ENCODE measurements at regions not wholly inside any gene's neighbourhood (a gene's known extent, or its start where the extent isn't known, plus 50 kb on each side); places are given as distances from the start of the nearest gene placed in this dataset.
"Not testable (repeated sequence)": the region's sequence is repeated elsewhere in the genome, so short reads cannot be mapped to it uniquely, and the experiment has no call there.

GRCh38 chr16:85222155-85222863 is 110.0 kb upstream of the CIBAR2 start:
- DNase-seq: no peak

GRCh38 chr16:85225257-85225656 is 113.0 kb upstream of the CIBAR2 start:
- DNase-seq: no peak

DNA sequence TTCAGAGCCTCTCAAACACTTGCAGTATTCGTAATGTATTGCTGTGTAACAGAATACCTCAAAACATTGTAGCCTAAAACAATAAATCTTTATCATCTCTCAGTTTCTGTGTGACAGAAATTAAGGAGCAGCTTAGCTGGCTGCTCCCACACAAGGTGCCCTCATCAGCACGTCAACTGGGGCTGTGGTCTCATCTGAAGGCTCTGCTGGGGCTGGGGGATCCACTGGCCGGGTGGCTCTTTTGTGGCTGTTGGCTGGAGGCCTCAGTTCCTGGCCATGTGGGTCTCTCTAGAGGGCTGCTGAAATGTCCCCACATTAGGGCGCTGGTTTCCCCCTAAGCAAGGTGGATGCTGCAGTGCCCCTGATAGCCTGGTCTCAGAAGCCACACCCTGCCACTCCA is 113.4 kb upstream of the CIBAR2 start:
- DNase-seq: no peak

DNA sequence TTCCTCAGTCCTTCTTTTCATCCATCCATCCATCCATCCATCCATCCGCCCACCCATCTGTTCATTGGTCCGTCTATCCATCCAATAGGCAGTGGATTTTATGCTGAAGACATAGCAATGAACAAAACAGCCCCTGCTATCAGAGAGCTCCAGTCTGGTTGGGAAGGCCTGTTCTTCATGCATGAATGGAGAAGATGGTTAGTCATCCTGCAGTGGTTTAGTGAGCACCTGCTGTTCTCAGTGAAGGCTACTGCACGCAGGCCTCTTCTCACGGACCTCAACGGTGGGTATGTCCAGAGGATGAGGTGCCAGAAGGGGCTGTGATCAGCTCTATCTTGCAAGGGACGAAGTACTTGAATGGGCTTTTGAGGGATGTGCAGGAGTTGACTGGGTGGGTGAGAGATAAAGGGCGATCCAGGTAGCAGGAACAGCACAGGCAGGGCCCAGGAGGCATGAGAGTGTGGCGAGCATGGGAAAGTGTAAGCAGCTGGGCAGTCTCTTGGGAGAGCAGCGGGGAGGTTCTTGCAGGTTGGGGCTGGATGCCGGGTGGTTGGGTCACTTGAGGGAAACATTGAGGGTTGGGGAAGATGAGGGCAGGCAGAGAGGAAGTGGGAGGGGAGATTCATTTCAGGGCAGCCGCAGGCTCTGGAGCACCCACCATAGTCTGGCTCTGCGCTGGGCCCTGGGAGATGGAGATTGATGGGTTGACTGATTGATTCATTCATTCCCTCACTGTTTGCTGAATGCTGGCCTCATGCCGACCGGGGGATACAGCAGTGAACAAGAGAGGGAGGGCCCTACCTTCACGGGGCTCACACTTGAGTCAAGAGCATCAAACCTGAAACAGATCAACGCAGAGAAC is 115.0 kb upstream of the CIBAR2 start:
- DNase-seq: no peak

DNA sequence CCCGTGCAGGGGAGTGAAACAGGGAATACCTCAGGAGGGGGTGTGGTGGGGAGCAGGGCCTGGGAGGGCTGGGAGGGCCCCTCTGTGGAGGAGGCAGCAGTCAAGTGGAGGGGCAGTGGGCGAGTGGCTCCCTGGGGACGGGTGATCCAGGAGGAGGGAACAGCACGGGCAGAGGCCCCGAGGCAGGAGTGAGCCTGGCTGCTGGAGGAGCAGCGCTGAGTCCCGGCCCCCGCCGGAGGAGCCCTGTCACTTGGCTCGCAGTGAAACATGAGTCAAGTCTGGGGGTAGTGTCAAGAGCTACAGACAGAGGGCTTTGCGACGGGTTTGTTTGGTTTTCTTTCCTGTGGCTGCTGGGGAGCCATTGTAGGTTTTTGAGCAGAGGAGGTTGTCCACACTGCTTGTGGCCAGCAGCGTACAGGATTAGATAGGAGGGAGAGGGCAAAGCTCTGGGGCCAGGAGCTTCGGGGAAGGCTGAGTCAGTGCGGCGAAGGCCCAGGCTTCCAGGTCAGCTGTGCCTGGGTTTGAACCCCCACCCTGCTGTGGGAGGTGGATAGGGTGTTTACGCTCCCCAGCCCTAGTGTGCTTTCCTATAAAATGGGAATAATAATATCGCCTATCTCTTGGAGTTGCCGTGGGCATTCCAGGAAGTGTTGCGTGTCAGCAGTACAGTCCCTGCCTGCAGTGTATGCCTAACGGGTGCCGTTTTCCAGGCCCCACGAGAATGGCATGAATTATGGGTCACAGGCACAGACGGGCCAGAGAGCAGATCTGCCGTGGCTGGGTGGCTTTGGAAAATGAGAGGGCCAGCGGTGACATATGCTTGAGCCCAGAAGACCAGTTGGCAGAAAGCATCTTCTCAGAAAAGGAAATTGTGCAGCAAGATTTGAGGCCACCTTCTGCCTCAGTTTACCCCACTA is 115.9 kb upstream of the CIBAR2 start:
- DNase-seq: no peak

DNA sequence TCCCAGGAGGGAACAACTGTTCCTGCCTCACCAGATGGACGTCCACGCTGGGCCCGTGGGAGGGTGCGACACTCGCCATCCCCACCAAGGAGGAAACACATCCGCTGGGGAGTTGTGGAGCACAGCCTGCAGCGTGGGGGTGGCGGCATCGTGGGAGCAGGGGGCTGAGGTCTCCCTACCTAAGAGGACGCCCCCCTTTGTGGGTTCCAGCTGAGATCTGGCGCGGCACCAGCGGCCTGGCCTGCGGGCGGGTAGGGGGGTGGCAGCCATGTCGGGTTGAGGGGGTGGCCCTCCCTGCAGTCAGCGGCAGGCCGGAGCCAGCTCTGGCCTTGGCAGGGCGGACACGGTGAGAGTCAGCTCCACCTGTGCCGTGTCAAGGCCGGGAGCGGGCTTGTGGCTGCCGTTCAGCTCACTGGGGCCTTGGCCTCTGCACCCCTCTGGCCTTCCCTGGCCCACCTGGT is 116.7 kb upstream of the CIBAR2 start:
- no peak for DNase-seq

DNA sequence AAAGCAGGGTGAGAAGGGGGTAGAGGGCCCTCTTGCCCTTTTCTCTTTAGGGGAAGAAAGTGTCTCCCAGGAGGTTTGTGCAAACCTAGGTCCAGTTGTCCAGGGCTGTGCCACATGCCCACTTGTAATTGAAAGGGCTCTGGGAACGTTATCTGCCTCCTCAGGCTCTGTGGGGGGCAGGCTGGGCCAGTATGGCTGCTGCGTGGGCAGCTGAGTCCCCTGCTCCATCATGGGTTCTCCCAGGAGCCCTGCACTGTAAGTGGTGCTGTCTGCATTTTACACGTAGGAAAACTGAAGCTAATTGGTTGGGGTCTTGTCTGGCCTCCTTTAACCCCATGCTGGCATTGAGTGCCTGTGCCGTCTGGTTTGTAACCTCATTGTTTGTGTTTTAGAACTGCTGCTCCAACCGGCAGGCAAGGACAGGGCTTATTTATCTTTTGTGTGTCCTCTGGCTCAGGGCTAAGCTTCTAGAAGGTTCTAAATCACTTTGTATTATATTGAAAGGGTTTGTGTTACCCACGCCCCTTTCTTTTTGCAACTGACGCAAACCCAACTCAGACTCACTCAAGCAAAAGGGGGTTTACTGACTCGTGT is 117.7 kb upstream of the CIBAR2 start:
- DNase-seq: no peak

GRCh38 chr16:85230764-85231383 is 118.6 kb upstream of the CIBAR2 start:
- DNase-seq: not testable (repeated sequence)

GRCh38 chr16:85231959-85232358 is 119.7 kb upstream of the CIBAR2 start:
- no peak for DNase-seq

GRCh38 chr16:85232369-85233142 is 120.3 kb upstream of the CIBAR2 start:
- DNase-seq: no peak

DNA sequence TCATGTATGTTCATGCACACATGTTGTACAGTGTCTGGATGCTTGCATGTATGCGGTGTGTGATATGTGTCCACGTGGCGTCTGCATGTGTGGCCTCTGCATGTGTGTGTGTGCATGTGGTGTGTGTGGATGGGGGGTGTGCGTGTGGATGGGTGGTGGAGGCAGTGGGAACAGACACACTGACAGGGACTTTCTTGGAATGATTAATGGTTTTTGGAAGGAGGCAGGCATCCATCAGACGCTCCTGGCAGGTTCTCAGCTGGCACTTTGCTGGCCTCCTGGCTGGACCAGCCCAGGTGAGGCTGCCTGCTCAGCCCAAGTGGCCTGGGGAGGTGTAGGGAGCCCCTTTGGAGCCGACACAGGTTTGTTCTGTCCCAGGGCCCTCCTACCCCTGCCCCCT is 121.2 kb upstream of the CIBAR2 start:
- no peak for DNase-seq

DNA sequence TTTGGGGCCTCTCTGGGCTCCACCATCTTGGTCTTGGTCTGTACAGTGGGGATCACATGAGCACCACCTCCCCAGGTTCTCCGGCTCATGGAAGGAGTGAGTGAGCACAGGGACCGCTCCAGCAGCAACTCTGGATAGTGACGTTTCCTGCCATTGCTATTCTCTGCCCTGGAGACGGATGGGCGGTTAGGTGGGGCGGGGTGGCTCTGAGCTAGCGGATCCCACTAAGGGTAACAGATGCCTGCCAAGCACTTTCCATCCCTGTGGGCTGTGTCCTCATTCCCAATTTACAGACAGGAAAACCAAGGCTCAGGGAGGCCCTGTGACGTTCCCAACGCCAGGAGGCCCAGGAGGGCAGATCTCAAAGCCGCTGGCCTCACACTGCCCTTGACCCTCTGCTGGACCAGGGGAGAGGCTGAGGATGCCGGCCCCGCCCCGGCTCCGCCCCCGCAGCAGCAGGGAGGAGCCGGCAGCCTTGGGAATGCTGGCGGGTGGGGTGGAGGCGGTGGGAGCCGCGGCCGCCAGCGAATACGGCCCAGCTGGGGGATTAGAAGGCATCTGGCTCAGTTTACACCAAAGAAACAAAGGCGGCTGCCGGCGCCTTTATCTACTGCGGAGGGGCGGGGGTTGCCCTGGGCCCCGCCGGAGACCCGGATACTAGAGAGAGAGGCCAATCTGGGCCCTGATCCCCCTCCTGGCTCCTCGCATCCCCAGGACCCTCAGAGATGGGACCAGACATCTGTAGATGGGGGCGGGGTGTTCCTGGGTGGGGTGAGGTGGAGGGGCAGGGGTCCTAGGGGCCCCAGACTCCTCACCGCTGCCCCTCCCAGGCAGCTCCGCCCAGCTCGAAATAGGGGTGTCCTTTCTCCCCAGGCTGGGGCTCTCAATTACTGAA is 122.3 kb upstream of the CIBAR2 start:
- no peak for DNase-seq

- DNase-seq: no peak
Measured at GRCh38 chr16:85235991-85236817, 123.9 kb upstream of the CIBAR2 start.

GRCh38 chr16:85236818-85237150 is 124.5 kb upstream of the CIBAR2 start:
- DNase-seq: no peak

GRCh38 chr16:85237817-85238216 is 125.5 kb upstream of the CIBAR2 start:
- no peak for DNase-seq

GRCh38 chr16:85238233-85238647 is 126.0 kb upstream of the CIBAR2 start:
- DNase-seq: no peak

- DNase-seq: no peak
Measured at GRCh38 chr16:85239239-85239638, 127.0 kb upstream of the CIBAR2 start.

GRCh38 chr16:85239871-85240270 is 127.6 kb upstream of the CIBAR2 start:
- no peak for DNase-seq

All from SW 1271 (cell line).